H9 (cell line): ENCODE measurements at regions not wholly inside any gene's neighbourhood (a gene's known extent, or its start where the extent isn't known, plus 50 kb on each side); places are given as distances from the start of the nearest gene placed in this dataset.

Source experiments
- DNase-seq: peaks from one replicate; pipeline ENCODE4 v3.0.0-alpha.2; 2017
- H2AFZ ChIP-seq: one replicate; pipeline ENCODE4 v1.6.1; 2013; ENCODE audit warnings: mild to moderate bottlenecking, low read length, control low read depth, moderate library complexity
- H2AK5ac ChIP-seq: 2 replicates; pipeline ENCODE4 v1.6.1; 2013; ENCODE audit warnings: low read length, control low read depth, mixed read lengths; ENCODE audit not compliant: insufficient read length
- H2BK120ac ChIP-seq: one replicate; pipeline ENCODE4 v1.6.1; 2013; ENCODE audit warnings: low read depth, mild to moderate bottlenecking, low read length, control low read depth, inconsistent platforms; ENCODE audit not compliant: poor library complexity, severe bottlenecking
- H2BK12ac ChIP-seq: 2 replicates; pipeline ENCODE4 v1.6.1; 2013; ENCODE audit warnings: low read length, control low read depth, mixed read lengths, low read depth; ENCODE audit not compliant: insufficient read length
- H2BK15ac ChIP-seq: 2 replicates; pipeline ENCODE4 v1.6.1; 2013; ENCODE audit warnings: low read depth, low read length, control low read depth
- H2BK20ac ChIP-seq: one replicate; pipeline ENCODE4 v1.6.1; 2013; ENCODE audit warnings: low read depth, mild to moderate bottlenecking, low read length, control low read depth, inconsistent platforms; ENCODE audit not compliant: poor library complexity, severe bottlenecking
- H2BK5ac ChIP-seq: 2 replicates; pipeline ENCODE4 v1.6.1; 2013; ENCODE audit warnings: low read length, control low read depth, mixed read lengths; ENCODE audit not compliant: insufficient read length
- H3K14ac ChIP-seq: 2 replicates; pipeline ENCODE4 v1.6.1; 2013; ENCODE audit warnings: low read length, control low read depth; ENCODE audit not compliant: insufficient read depth
- H3K18ac ChIP-seq: 2 replicates; pipeline ENCODE4 v1.6.1; 2013; ENCODE audit warnings: low read depth, mild to moderate bottlenecking, mixed read lengths, low read length, control low read depth; ENCODE audit not compliant: insufficient read length
- H3K23ac ChIP-seq: 2 replicates; pipeline ENCODE4 v1.6.1; 2013; ENCODE audit warnings: low read length, control low read depth, mixed read lengths, low read depth; ENCODE audit not compliant: insufficient read length
- H3K23me2 ChIP-seq: 2 replicates; pipeline ENCODE4 v1.6.1; 2013; ENCODE audit warnings: low read depth, mild to moderate bottlenecking, mixed read lengths, low read length, control low read depth; ENCODE audit not compliant: insufficient read length, poor library complexity, severe bottlenecking
- H3K27ac ChIP-seq: 2 replicates; pipeline ENCODE4 v1.5.1; 2013; ENCODE audit warnings: low read length, control low read depth, mixed read lengths, low read depth; ENCODE audit not compliant: insufficient read length
- H3K27me3 ChIP-seq: 2 replicates; pipeline ENCODE4 v1.6.1; 2013; ENCODE audit warnings: low read length, control low read depth, inconsistent platforms; ENCODE audit not compliant: insufficient read depth
- H3K4ac ChIP-seq: 2 replicates; pipeline ENCODE4 v1.6.1; 2013; ENCODE audit warnings: low read depth, mild to moderate bottlenecking, control low read depth, inconsistent platforms, low read length, moderate library complexity
- H3K4me1 ChIP-seq: 2 replicates; pipeline ENCODE4 v1.6.1; 2013; ENCODE audit warnings: low read length, control low read depth, inconsistent platforms; ENCODE audit not compliant: insufficient read depth
- H3K4me2 ChIP-seq: 2 replicates; pipeline ENCODE4 v1.6.1; 2013; ENCODE audit warnings: low read length, control low read depth, mixed read lengths; ENCODE audit not compliant: insufficient read length, insufficient read depth
- H3K56ac ChIP-seq: 2 replicates; pipeline ENCODE4 v1.6.1; 2013; ENCODE audit warnings: low read depth, mild to moderate bottlenecking, mixed read lengths, low read length, control low read depth; ENCODE audit not compliant: insufficient read length
- H3K79me1 ChIP-seq: 2 replicates; pipeline ENCODE4 v1.6.1; 2013; ENCODE audit warnings: low read depth, mild to moderate bottlenecking, moderate library complexity, low read length, control low read depth, inconsistent platforms; ENCODE audit not compliant: insufficient read depth, poor library complexity, severe bottlenecking
- H3K79me2 ChIP-seq: 2 replicates; pipeline ENCODE4 v1.6.1; 2013; ENCODE audit warnings: low read length, control low read depth, inconsistent platforms; ENCODE audit not compliant: insufficient read depth
- H3K9ac ChIP-seq: 2 replicates; pipeline ENCODE4 v1.6.1; 2013; ENCODE audit warnings: low read length, control low read depth, mixed read lengths; ENCODE audit not compliant: insufficient read length; ENCODE audit errors: extremely low read depth
- H3K9me3 ChIP-seq: one replicate; pipeline ENCODE4 v1.6.1; 2013; ENCODE audit warnings: low read depth, low read length, inconsistent platforms; ENCODE audit not compliant: control insufficient read depth
- H3T11ph ChIP-seq: one replicate; pipeline ENCODE4 v1.6.1; 2013; ENCODE audit warnings: mild to moderate bottlenecking, low read length, control low read depth, inconsistent platforms
- H4K20me1 ChIP-seq: one replicate; pipeline ENCODE4 v1.6.1; 2013; ENCODE audit not compliant: control insufficient read depth, insufficient read length, insufficient read depth
- H4K5ac ChIP-seq: 2 replicates; pipeline ENCODE4 v1.6.1; 2013; ENCODE audit warnings: low read depth, mild to moderate bottlenecking, mixed read lengths, low read length, control low read depth; ENCODE audit not compliant: insufficient read length
- H4K8ac ChIP-seq: replicated peaks from 2 replicates; pipeline ENCODE4 v1.6.1; 2013; ENCODE audit warnings: low read length, control low read depth, mixed read lengths, low read depth; ENCODE audit not compliant: insufficient read length
- H4K91ac ChIP-seq: 2 replicates; pipeline ENCODE4 v1.6.1; 2013; ENCODE audit warnings: low read depth, mild to moderate bottlenecking, moderate library complexity, mixed read lengths, low read length, control low read depth; ENCODE audit not compliant: insufficient read length
- H3K27ac Mint-ChIP-seq, 3 experiments: 2 replicates in 2 of 3; 3 replicates in 1 of 3; pipeline ENCODE4 v1.8.0; 2020 to 2021; ENCODE audit warnings: mixed read lengths in 3 of 3, mild to moderate bottlenecking in 1 of 3, moderate library complexity in 1 of 3
- H3K27me3 Mint-ChIP-seq: 2 replicates; pipeline ENCODE4 v1.8.0; 2021; ENCODE audit warnings: low read depth, mild to moderate bottlenecking, moderate library complexity, mixed read lengths
- H3K36me3 Mint-ChIP-seq, 3 experiments: 2 replicates in 2 of 3; 3 replicates in 1 of 3; pipeline ENCODE4 v1.8.0; 2020 to 2021; ENCODE audit warnings: low read depth in 3 of 3, mixed read lengths in 3 of 3; ENCODE audit not compliant: insufficient read depth in 1 of 3
- H3K4me1 Mint-ChIP-seq, 2 experiments: 2 replicates each; pipeline ENCODE4 v1.8.0; 2020; ENCODE audit warnings: mixed read lengths in 2 of 2
- H3K4me3 Mint-ChIP-seq, 2 experiments: 2 replicates in 1 of 2; 3 replicates in 1 of 2; pipeline ENCODE4 v1.8.0; 2020 to 2021; ENCODE audit warnings: mild to moderate bottlenecking in 2 of 2, mixed read lengths in 2 of 2, moderate library complexity in 1 of 2
- H3K9me3 Mint-ChIP-seq, 2 experiments: 2 replicates in 1 of 2; 3 replicates in 1 of 2; pipeline ENCODE4 v1.8.0; 2020; ENCODE audit warnings: mild to moderate bottlenecking in 2 of 2, mixed read lengths in 2 of 2, moderate library complexity in 1 of 2
- WGBS: extraction: QIAGEN DNeasy Blood & Tissue Kit; methylation state at CpG from one replicate; pipeline ENCODE4 v1.1.7; 2013; ENCODE audit warnings: missing lambda C conversion rate, low lambda C conversion rate, mixed read lengths; ENCODE audit not compliant: insufficient read length; ENCODE audit errors: extremely low coverage; 5-methylcytosine and 5-hydroxymethylcytosine counted together
- TF ChIP-seq, protein P1 (sequence below): fragments of 200-600 bp; sonication (generic); conservative IDR thresholded peaks from 3 replicates; pipeline ENCODE4 v1.8.0; 2021; ENCODE audit warnings: antibody characterized with exemption, mild to moderate bottlenecking

GRCh38 chr12:82097438-82097837 is 260.7 kb downstream of the CCDC59 start:
- no peak overlapping the region for H3K56ac ChIP-seq
- no peak overlapping the region for H3K23ac ChIP-seq
- H3K27me3 ChIP-seq: no peaks in the 10 kb centered on the region
- H4K20me1 ChIP-seq: no peaks in the 10 kb centered on the region
- TF ChIP-seq, protein P1, sequence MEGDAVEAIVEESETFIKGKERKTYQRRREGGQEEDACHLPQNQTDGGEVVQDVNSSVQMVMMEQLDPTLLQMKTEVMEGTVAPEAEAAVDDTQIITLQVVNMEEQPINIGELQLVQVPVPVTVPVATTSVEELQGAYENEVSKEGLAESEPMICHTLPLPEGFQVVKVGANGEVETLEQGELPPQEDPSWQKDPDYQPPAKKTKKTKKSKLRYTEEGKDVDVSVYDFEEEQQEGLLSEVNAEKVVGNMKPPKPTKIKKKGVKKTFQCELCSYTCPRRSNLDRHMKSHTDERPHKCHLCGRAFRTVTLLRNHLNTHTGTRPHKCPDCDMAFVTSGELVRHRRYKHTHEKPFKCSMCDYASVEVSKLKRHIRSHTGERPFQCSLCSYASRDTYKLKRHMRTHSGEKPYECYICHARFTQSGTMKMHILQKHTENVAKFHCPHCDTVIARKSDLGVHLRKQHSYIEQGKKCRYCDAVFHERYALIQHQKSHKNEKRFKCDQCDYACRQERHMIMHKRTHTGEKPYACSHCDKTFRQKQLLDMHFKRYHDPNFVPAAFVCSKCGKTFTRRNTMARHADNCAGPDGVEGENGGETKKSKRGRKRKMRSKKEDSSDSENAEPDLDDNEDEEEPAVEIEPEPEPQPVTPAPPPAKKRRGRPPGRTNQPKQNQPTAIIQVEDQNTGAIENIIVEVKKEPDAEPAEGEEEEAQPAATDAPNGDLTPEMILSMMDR: no peak
- no peaks in the 10 kb centered on the region for H3K79me2 ChIP-seq
- Mint-ChIP-seq H3K36me3 (no peaks in the 10 kb centered on the region; a peak in 1 of 7 replicates), H3K4me1 (peaks cover 11 to 12% of the 10 kb centered on the region in 2 experiments), H3K27ac (peak overlapping the region in 2 of 3 experiments; percentile 60 to 71; a peak in 2 of 7 replicates), H3K9me3 (no peaks in the 10 kb centered on the region; a peak in 1 of 5 replicates), H3K27me3 (no peaks in the 10 kb centered on the region; the same call in 1 of the 2 replicates), H3K4me3 (no peak overlapping the region)
- no peak overlapping the region for H3K4me2 ChIP-seq
- H2BK120ac ChIP-seq: no peak overlapping the region
- H3T11ph ChIP-seq: no peak overlapping the region
- H2BK5ac ChIP-seq: no peak overlapping the region
- WGBS: no CpG with 5 or more reads among the region's 1 CpG
- H2BK12ac ChIP-seq: no peak overlapping the region
- no peak overlapping the region for H3K4ac ChIP-seq
- no peaks in the 10 kb centered on the region for H3K23me2 ChIP-seq
- no peak overlapping the region for H4K5ac ChIP-seq
- H3K4me1 ChIP-seq: no peaks in the 10 kb centered on the region
- no peak overlapping the region for H4K8ac ChIP-seq
- H2AFZ ChIP-seq: no peak overlapping the region
- no peak overlapping the region for H2BK15ac ChIP-seq
- no peaks in the 10 kb centered on the region for H3K9me3 ChIP-seq
- no peak overlapping the region for H2AK5ac ChIP-seq
- no peak overlapping the region for H2BK20ac ChIP-seq
- no peak overlapping the region for H3K9ac ChIP-seq
- no peak overlapping the region for H4K91ac ChIP-seq
- no peak overlapping the region for H3K18ac ChIP-seq
- no peak overlapping the region for H3K14ac ChIP-seq
- no peaks in the 10 kb centered on the region for H3K79me1 ChIP-seq
- no peak overlapping the region for H3K27ac ChIP-seq
- peak; percentile 30 for DNase-seq
